Upper lobe of left lung (tissue), 6 donors: ENCODE measurements at regions not wholly inside any gene's neighbourhood (a gene's known extent, or its start where the extent isn't known, plus 50 kb on each side); places are given as distances from the start of the nearest gene placed in this dataset.

Experiments used
- ATAC-seq, 2 donors: fragments of 200-7000 bp; cut with Tn5 transposase; one replicate each; pipeline ENCODE4 v1.9.1; 2022; ENCODE audit warnings: mild to moderate bottlenecking in 2 of 2, moderate library complexity in 2 of 2; ENCODE audit not compliant: low FRiP score in 2 of 2
- DNase-seq, 2 donors: peaks; one replicate each; pipeline ENCODE4 v3.0.0-alpha.2; 2019 to 2020
- H3K27ac ChIP-seq, 4 donors: fragments of 200-600 bp; sonication (generic); one replicate each; pipeline ENCODE4 v1.5.1; 2016 to 2019
- H3K27me3 ChIP-seq, 4 donors: fragments of 200-600 bp; sonication (generic); one replicate each; pipeline ENCODE4 v1.5.1; 2017 to 2019
- H3K36me3 ChIP-seq, 4 donors: fragments of 200-600 bp; sonication (generic); one replicate each; pipeline ENCODE4 v1.5.1; 2016 to 2019
- H3K4me1 ChIP-seq, 4 donors: fragments of 200-600 bp; sonication (generic); one replicate each; pipeline ENCODE4 v1.5.1; 2018 to 2019
- H3K4me3 ChIP-seq, 4 donors: fragments of 200-600 bp; sonication (generic); one replicate each; pipeline ENCODE4 v1.5.1; 2017 to 2019; ENCODE audit warnings: mild to moderate bottlenecking in 2 of 4, moderate library complexity in 1 of 4
- H3K9me3 ChIP-seq, 4 donors: fragments of 200-600 bp; sonication (generic); one replicate each; pipeline ENCODE4 v1.5.1; 2018 to 2019
- EP300 ChIP-seq, 4 donors: sonication (generic); formaldehyde crosslinking; IDR thresholded peaks; one replicate each; pipeline ENCODE4 v1.5.1; 2017; ENCODE audit warnings: antibody characterized with exemption in 4 of 4, control low read depth in 2 of 4
- POLR2A ChIP-seq, 4 donors: fragments of 450-650 bp; IDR thresholded peaks; one replicate each; pipeline ENCODE4 v1.5.1; 2016 to 2017; ENCODE audit warnings: antibody characterized with exemption in 4 of 4, mild to moderate bottlenecking in 2 of 4
- POLR2AphosphoS5 ChIP-seq, 2 donors: sonication (generic); formaldehyde crosslinking; IDR thresholded peaks; one replicate each; pipeline ENCODE4 v1.5.1; 2017; ENCODE audit warnings: antibody characterized with exemption in 2 of 2
- WGBS, 2 donors: methylation state at CpG; one replicate each; pipeline ENCODE4 v1.1.5; 2017 to 2018; 5-methylcytosine and 5-hydroxymethylcytosine counted together
- TF ChIP-seq, protein P1 (sequence below), 6 experiments: fragments of 450-650 bp in 4 of 6; fragments of 200-600 bp in 2 of 6; sonication (generic) in 2 of 6; IDR thresholded peaks; one replicate each; pipeline ENCODE4 v1.5.1; 2016 to 2019; ENCODE audit warnings: antibody characterized with exemption in 6 of 6
- donor health status: DM: no; HTN: no; CAD: no; lungs with moderate emphysema.
- donor health status: DM: no; HTN: yes; CAD: no; lungs with severe emphysema.

- Histone ChIP-seq H3K27me3 (no peaks in the 10 kb centered on the region), H3K27ac (no peak overlapping the region), H3K4me3 (no peak overlapping the region), H3K36me3 (no peaks in the 10 kb centered on the region), H3K9me3 (no peaks in the 10 kb centered on the region), H3K4me1 (peaks cover 0 to 5% (median 2%) of the 10 kb centered on the region in 4 donors)
- TF ChIP-seq EP300 (IDR thresholded peaks at IDR 0.05) (no peak), POLR2AphosphoS5 (IDR thresholded peaks at IDR 0.05) (no peak), POLR2A (IDR thresholded peaks at IDR 0.05) (no peak)
- TF ChIP-seq, protein P1, sequence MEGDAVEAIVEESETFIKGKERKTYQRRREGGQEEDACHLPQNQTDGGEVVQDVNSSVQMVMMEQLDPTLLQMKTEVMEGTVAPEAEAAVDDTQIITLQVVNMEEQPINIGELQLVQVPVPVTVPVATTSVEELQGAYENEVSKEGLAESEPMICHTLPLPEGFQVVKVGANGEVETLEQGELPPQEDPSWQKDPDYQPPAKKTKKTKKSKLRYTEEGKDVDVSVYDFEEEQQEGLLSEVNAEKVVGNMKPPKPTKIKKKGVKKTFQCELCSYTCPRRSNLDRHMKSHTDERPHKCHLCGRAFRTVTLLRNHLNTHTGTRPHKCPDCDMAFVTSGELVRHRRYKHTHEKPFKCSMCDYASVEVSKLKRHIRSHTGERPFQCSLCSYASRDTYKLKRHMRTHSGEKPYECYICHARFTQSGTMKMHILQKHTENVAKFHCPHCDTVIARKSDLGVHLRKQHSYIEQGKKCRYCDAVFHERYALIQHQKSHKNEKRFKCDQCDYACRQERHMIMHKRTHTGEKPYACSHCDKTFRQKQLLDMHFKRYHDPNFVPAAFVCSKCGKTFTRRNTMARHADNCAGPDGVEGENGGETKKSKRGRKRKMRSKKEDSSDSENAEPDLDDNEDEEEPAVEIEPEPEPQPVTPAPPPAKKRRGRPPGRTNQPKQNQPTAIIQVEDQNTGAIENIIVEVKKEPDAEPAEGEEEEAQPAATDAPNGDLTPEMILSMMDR (IDR thresholded peaks at IDR 0.05), result no peak
- 92 to 93% methylated on average over 6 of the region's 6 CpGs for WGBS, 2 donors
- DNase-seq (no peak), ATAC-seq (no peak)
Measured at GRCh38 chr12:92630968-92631367, 71.8 kb upstream of the PLEKHG7 start.

DNA sequence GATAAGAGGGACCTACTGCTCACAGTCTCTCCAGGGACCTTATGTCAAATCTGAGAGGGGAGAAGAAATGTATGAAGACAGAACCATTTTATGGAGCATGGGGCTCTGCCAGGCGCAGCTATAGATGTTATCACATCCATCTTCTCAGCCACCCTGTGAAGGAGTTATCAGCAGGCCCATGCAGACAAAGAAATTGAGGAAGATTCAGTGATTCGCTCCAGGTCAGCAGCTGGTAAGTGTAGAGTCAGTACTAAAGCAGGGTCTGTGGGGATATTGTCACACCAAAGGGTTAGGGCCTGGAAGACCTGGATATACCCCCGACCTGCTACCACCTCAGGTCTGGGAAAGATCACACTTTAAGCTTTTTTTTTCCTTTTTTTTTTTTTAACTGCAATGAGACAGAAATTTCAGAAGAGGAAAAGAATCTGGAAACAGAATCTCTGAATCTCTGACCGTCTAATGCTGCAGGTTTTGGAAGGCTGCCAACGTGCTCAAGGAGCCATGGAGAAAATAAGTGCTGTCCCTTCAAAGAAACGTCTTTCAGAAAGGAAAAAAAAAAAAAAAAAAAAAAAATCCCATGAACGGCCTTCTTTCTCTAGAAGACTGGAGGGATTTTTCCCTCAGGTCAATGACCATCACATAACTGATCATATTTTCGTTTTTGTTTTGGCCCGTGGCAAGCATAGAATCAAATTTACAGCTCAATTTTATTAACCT, 73.3 kb upstream of the PLEKHG7 start:
- TF ChIP-seq POLR2A (IDR thresholded peaks at IDR 0.05) (no peak), POLR2AphosphoS5 (IDR thresholded peaks at IDR 0.05) (no peak), EP300 (IDR thresholded peaks at IDR 0.05) (no peak)
- TF ChIP-seq, protein P1 (IDR thresholded peaks at IDR 0.05), result no peak
- H3K27me3 ChIP-seq, result no peaks in the 10 kb centered on the region
- ATAC-seq (no peak), DNase-seq (no peak)
- H3K4me1 ChIP-seq, result peaks cover 0 to 5% (median 2%) of the 10 kb centered on the region in 4 donors
- no peaks in the 10 kb centered on the region for H3K9me3 ChIP-seq
- no peak overlapping the region for H3K4me3 ChIP-seq
- H3K27ac ChIP-seq, result no peak overlapping the region
- 42 to 57% methylated on average over 9 of the region's 9 CpGs for WGBS, 2 donors
- no peaks in the 10 kb centered on the region for H3K36me3 ChIP-seq

GRCh38 chr12:92628476-92628875, 74.3 kb upstream of the PLEKHG7 start:
- TF ChIP-seq POLR2A (IDR thresholded peaks at IDR 0.05) (no peak), POLR2AphosphoS5 (IDR thresholded peaks at IDR 0.05) (no peak), EP300 (IDR thresholded peaks at IDR 0.05) (no peak)
- TF ChIP-seq, protein P1 (IDR thresholded peaks at IDR 0.05), result no peak
- H3K27me3 ChIP-seq, result no peaks in the 10 kb centered on the region
- H3K36me3 ChIP-seq, result no peaks in the 10 kb centered on the region
- no peak overlapping the region for H3K27ac ChIP-seq
- DNase-seq (no peak), ATAC-seq (no peak)
- WGBS, 2 donors, result 98 to 99% methylated on average over 2 of the region's 2 CpGs
- no peak overlapping the region for H3K4me3 ChIP-seq
- no peaks in the 10 kb centered on the region for H3K9me3 ChIP-seq
- H3K4me1 ChIP-seq, result peaks cover 0 to 5% (median 2%) of the 10 kb centered on the region in 4 donors

- TF ChIP-seq POLR2A (IDR thresholded peaks at IDR 0.05) (no peak), POLR2AphosphoS5 (IDR thresholded peaks at IDR 0.05) (no peak), EP300 (IDR thresholded peaks at IDR 0.05) (no peak)
- TF ChIP-seq, protein P1 (IDR thresholded peaks at IDR 0.05), result no peak
- H3K9me3 ChIP-seq, result no peaks in the 10 kb centered on the region
- H3K4me3 ChIP-seq, result no peak overlapping the region
- no peaks in the 10 kb centered on the region for H3K36me3 ChIP-seq
- DNase-seq (no peak), ATAC-seq (no peak)
- no peaks in the 10 kb centered on the region for H3K27me3 ChIP-seq
- peaks cover 0 to 5% (median 2%) of the 10 kb centered on the region in 4 donors for H3K4me1 ChIP-seq
- WGBS, 2 donors, result 78 to 92% methylated on average over 2 of the region's 2 CpGs
- no peak overlapping the region for H3K27ac ChIP-seq
Measured at GRCh38 chr12:92627511-92627910, 75.3 kb upstream of the PLEKHG7 start.
